NB4 (cell line): ENCODE measurements at regions not wholly inside any gene's neighbourhood (a gene's known extent, or its start where the extent isn't known, plus 50 kb on each side); places are given as distances from the start of the nearest gene placed in this dataset.

Source experiments
- DNase-seq: peaks from one replicate; pipeline ENCODE4 v3.0.0; 2010; ENCODE audit warnings: low read depth
- H3K4me3 ChIP-seq: one replicate; pipeline ENCODE4 v1.5.1; 2011; ENCODE audit warnings: mild to moderate bottlenecking, low read depth, low read length, moderate library complexity
- MYC ChIP-seq: IDR thresholded peaks from 2 replicates; pipeline ENCODE4 v1.6.1; 2011; ENCODE audit warnings: low read depth, low read length
- POLR2A ChIP-seq: IDR thresholded peaks from 2 replicates; pipeline ENCODE4 v1.6.1; 2011; ENCODE audit warnings: mild to moderate bottlenecking; ENCODE audit not compliant: insufficient read length; ENCODE audit errors: extremely low read depth
- TF ChIP-seq, protein P1 (sequence below): IDR thresholded peaks from 2 replicates; pipeline ENCODE4 v1.6.1; 2011; ENCODE audit warnings: low read depth, low read length
- TF ChIP-seq, protein P2 (sequence below): IDR thresholded peaks from one replicate; pipeline ENCODE4 v1.5.1; 2012; ENCODE audit warnings: low read depth, low read length

DNA sequence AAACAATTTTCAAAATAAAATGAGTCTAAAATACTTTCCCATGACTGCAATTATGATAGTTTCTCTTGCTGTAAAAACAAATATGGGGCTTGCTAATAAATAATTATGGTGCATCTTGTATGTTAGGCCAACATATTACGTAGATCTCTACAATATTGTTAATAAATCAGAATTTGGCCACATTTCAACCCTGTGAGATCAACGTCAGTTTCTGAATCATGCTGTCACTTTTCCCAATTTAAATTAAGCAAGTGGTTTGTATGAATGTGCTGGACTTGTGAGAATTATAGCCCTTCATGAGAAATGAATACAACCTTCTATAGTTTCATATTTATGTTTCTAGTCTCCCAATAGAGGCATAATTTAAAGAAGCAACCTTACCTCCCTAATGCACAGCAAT is 808.9 kb downstream of the SUCLG1 start:
- DNase-seq = no peak
- no peak for TF ChIP-seq MYC
- TF ChIP-seq, protein P1, sequence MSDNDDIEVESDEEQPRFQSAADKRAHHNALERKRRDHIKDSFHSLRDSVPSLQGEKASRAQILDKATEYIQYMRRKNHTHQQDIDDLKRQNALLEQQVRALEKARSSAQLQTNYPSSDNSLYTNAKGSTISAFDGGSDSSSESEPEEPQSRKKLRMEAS = no peak
- H3K4me3 ChIP-seq = no peak overlapping the region

DNA sequence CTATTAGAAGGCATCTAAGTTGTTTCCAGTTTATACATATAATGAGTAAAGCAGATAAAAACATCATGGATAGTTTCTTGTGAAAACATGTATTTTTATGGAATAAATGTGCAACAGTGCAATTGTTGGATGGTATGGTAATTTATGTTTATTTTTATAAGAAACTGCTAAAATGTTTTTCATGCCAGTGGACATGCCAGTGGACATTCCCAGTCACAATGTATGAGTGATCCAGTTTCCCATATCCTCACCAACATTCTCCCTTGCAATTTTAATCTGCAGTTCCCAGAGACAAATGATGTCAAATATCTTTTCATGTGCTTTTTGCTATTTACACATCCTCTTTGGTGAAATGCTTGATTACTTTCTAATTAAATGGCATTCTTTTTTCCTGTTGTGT is 818.6 kb downstream of the SUCLG1 start:
- H3K4me3 ChIP-seq = no peak overlapping the region
- DNase-seq = no peak
- TF ChIP-seq, protein P2, sequence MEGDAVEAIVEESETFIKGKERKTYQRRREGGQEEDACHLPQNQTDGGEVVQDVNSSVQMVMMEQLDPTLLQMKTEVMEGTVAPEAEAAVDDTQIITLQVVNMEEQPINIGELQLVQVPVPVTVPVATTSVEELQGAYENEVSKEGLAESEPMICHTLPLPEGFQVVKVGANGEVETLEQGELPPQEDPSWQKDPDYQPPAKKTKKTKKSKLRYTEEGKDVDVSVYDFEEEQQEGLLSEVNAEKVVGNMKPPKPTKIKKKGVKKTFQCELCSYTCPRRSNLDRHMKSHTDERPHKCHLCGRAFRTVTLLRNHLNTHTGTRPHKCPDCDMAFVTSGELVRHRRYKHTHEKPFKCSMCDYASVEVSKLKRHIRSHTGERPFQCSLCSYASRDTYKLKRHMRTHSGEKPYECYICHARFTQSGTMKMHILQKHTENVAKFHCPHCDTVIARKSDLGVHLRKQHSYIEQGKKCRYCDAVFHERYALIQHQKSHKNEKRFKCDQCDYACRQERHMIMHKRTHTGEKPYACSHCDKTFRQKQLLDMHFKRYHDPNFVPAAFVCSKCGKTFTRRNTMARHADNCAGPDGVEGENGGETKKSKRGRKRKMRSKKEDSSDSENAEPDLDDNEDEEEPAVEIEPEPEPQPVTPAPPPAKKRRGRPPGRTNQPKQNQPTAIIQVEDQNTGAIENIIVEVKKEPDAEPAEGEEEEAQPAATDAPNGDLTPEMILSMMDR = no peak
- TF ChIP-seq, protein P1 = no peak
- no peak for TF ChIP-seq POLR2A
- no peak for TF ChIP-seq MYC

DNA sequence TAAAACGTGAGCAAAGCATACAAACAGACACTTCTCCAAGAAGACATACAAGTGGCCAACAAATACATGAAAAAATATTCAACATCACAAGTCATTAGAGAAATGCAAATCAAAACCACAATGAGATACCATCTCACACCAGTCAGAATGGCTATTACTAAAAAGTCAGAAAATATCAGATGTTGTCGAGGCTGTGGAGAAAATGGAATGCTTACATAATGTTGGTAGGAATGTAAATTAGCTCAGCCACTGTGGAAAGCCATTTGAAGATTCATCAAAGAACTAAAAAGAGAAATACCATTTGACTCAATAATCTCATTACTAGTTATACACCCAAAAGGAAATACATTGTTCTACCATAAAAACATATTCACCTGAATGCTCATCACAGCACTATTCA is 825.7 kb downstream of the SUCLG1 start:
- no peak overlapping the region for H3K4me3 ChIP-seq
- no peak for DNase-seq
- TF ChIP-seq POLR2A (no peak), MYC (no peak)
- TF ChIP-seq, protein P2 = no peak
- TF ChIP-seq, protein P1 = no peak

DNA sequence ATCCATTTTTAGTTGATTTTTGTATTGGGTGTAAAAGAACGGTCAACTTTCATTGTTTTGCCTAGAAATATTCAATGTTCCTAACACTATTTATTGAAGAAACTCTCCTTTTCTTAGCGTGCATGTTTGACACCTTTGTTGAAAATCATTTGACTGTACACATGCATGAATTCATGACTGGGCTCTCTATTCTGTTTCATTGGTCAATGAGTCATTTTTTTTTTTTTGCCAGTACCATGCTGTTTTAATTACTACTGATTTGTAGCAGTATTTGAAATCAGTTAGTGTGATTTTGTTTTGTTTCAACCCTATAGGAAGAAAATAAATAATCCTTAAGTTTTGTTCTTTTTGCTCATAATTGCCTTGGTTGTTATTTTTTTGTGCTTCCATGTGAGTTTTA is 828.7 kb downstream of the SUCLG1 start:
- TF ChIP-seq, protein P1 = no peak
- TF ChIP-seq POLR2A (no peak), MYC (no peak)
- TF ChIP-seq, protein P2 = no peak
- no peak for DNase-seq

DNA sequence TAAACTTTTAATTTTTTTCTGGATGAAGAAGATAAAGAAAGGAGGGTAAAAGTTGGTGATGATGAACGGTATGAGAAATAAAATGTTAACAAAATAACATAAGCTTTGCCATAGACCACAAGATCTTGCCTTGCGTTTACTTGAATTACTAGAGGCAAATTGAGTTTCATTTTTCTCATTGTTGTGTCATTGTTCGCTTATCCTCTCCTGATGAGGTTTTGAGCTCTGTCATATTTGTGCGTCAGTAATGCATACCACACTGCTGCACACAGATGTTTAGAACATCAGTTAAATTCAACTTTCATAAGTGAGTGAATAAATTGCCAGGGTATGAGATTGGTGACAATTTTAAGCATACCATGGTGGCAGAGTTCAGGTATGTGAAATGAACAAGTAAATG is 843.6 kb downstream of the SUCLG1 start:
- DNase-seq = no peak
- H3K4me3 ChIP-seq = no peak overlapping the region
- TF ChIP-seq MYC = no peak
- TF ChIP-seq POLR2A = no peak
- TF ChIP-seq, protein P1 = no peak
- TF ChIP-seq, protein P2 = no peak

More for the DNA sequence above, 828.7 kb downstream of the SUCLG1 start:
- H3K4me3 ChIP-seq = no peak overlapping the region

DNA sequence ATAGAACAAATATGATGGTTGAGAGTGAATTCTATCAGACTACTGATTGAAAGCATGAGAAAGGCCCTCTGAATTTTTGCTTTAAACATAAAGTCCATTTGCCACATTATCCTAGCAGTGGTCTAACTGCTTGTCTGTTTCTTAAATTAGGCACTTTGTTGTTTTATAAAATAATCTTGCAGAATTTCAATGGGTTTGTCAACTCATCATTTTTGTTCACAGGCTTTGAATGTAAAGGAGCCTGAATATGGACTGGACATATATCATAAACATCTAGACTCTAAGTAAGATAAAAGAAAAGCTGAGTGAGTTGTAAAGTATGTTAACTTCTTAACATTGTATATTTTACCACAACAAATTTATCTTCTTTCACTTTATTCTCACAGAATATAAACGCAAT is 845.9 kb downstream of the SUCLG1 start:
- no peak overlapping the region for H3K4me3 ChIP-seq
- no peak for DNase-seq
- TF ChIP-seq, protein P2 = no peak
- TF ChIP-seq, protein P1 = no peak
- no peak for TF ChIP-seq MYC
- no peak for TF ChIP-seq POLR2A
